ENCODE measurements at regions not wholly inside any gene's neighbourhood (a gene's known extent, or its start where the extent isn't known, plus 50 kb on each side); places are given as distances from the start of the nearest gene placed in this dataset.

- TF ChIP-seq CTCF (IDR thresholded peaks at IDR 0.05; ENCODE audit: insufficient read depth, missing control alignments) = no peak
- DNase-seq (ENCODE audit: insufficient read length, low spot score) = no peak
- no peak for FAIRE-seq
Measured at GRCh38 chr22:27115410-27115809, 458.0 kb downstream of the MIAT start.

- no peak for DNase-seq (ENCODE audit: insufficient read length, low spot score)
- no peak for FAIRE-seq
Measured at GRCh38 chr22:27115816-27116256, 458.4 kb downstream of the MIAT start.

GRCh38 chr22:27116312-27117086 is 459.1 kb downstream of the MIAT start:
- DNase-seq (ENCODE audit: insufficient read length, low spot score) = no peak
- no peak for FAIRE-seq
- no peak for TF ChIP-seq CTCF (IDR thresholded peaks at IDR 0.05; ENCODE audit: insufficient read depth, missing control alignments)

More at GRCh38 chr22:27115816-27116256, 458.4 kb downstream of the MIAT start:
- no peak for TF ChIP-seq CTCF (IDR thresholded peaks at IDR 0.05; ENCODE audit: insufficient read depth, missing control alignments)

GRCh38 chr22:27120036-27120435 is 462.6 kb downstream of the MIAT start:
- no peak for TF ChIP-seq CTCF (IDR thresholded peaks at IDR 0.05; ENCODE audit: insufficient read depth, missing control alignments)
- no peak for FAIRE-seq
- DNase-seq (ENCODE audit: insufficient read length, low spot score) = no peak

GRCh38 chr22:27122574-27122973 is 465.2 kb downstream of the MIAT start:
- no peak for DNase-seq (ENCODE audit: insufficient read length, low spot score)
- no peak for FAIRE-seq
- TF ChIP-seq CTCF (IDR thresholded peaks at IDR 0.05; ENCODE audit: insufficient read depth, missing control alignments) = no peak

- FAIRE-seq = no peak
- no peak for TF ChIP-seq CTCF (IDR thresholded peaks at IDR 0.05; ENCODE audit: insufficient read depth, missing control alignments)
- DNase-seq (ENCODE audit: insufficient read length, low spot score) = no peak
Measured at GRCh38 chr22:27123880-27124279, 466.5 kb downstream of the MIAT start.

GRCh38 chr22:27124351-27124966 is 467.1 kb downstream of the MIAT start:
- FAIRE-seq = no peak
- no peak for TF ChIP-seq CTCF (IDR thresholded peaks at IDR 0.05; ENCODE audit: insufficient read depth, missing control alignments)
- DNase-seq (ENCODE audit: insufficient read length, low spot score) = no peak

Measured in D721Med (cell line).